ENCODE measurements at regions not wholly inside any gene's neighbourhood (a gene's known extent, or its start where the extent isn't known, plus 50 kb on each side); places are given as distances from the start of the nearest gene placed in this dataset.

GRCh38 chr20:50256577-50256976 lies 65.9 kb downstream of the CEBPB start:
- TF ChIP-seq CTCF (IDR thresholded peaks at IDR 0.05; ENCODE audit: insufficient read depth, low read length, poor library complexity, severe bottlenecking) (no peak), EZH2phosphoT487 (conservative IDR thresholded peaks at IDR 0.05; ENCODE audit: low read length) (no peak)

Data from SU-DHL-6 (cell line).